DMS 273 (cell line): ENCODE measurements at regions not wholly inside any gene's neighbourhood (a gene's known extent, or its start where the extent isn't known, plus 50 kb on each side); places are given as distances from the start of the nearest gene placed in this dataset.
"Not testable (repeated sequence)": the region's sequence is repeated elsewhere in the genome, so short reads cannot be mapped to it uniquely, and the experiment has no call there.

ENCODE experiments used
- DNase-seq: peaks from one replicate; lab custom pipeline; 2025; ENCODE audit not compliant: unreplicated experiment; lab: John Stamatoyannopoulos, UW

- DNase-seq = no peak
These were observed 197.4 kb upstream of the PRSS16 start for GRCh38 chr6:27049863-27050781.

GRCh38 chr6:27052082-27052730 lies 195.3 kb upstream of the PRSS16 start:
- not testable (repeated sequence) for DNase-seq

- no peak for DNase-seq
These were observed 194.8 kb upstream of the PRSS16 start for GRCh38 chr6:27052731-27053082.

GRCh38 chr6:27053738-27054137 lies 193.8 kb upstream of the PRSS16 start:
- no peak for DNase-seq

- no peak for DNase-seq
These were observed 190.9 kb upstream of the PRSS16 start for GRCh38 chr6:27056615-27057014.

- no peak for DNase-seq
These were observed 187.7 kb upstream of the PRSS16 start for GRCh38 chr6:27059621-27060425.

- DNase-seq = no peak
These were observed 186.1 kb upstream of the PRSS16 start for GRCh38 chr6:27061235-27061993.

- DNase-seq = no peak
These were observed 184.7 kb upstream of the PRSS16 start for GRCh38 chr6:27062755-27063154.

GRCh38 chr6:27065183-27065582 lies 182.3 kb upstream of the PRSS16 start:
- DNase-seq = no peak

GRCh38 chr6:27066381-27066780 lies 181.1 kb upstream of the PRSS16 start:
- no peak for DNase-seq

- no peak for DNase-seq
These were observed 180.7 kb upstream of the PRSS16 start for GRCh38 chr6:27066802-27067201.

GRCh38 chr6:27073441-27073840 lies 174.1 kb upstream of the PRSS16 start:
- DNase-seq = no peak

GRCh38 chr6:27076116-27076515 lies 171.4 kb upstream of the PRSS16 start:
- DNase-seq = no peak

GRCh38 chr6:27078734-27079357 lies 168.7 kb upstream of the PRSS16 start:
- DNase-seq = peak; percentile 89

GRCh38 chr6:27081188-27081587 lies 166.3 kb upstream of the PRSS16 start:
- DNase-seq = no peak

- no peak for DNase-seq
These were observed 165.6 kb upstream of the PRSS16 start for GRCh38 chr6:27081931-27082330.

GRCh38 chr6:27088068-27088467 lies 159.4 kb upstream of the PRSS16 start:
- DNase-seq = no peak

- peak; percentile 89 for DNase-seq
These were observed 155.7 kb upstream of the PRSS16 start for GRCh38 chr6:27091661-27092315.

- DNase-seq = peak; percentile 64
These were observed 155.2 kb upstream of the PRSS16 start for GRCh38 chr6:27092316-27092692.

GRCh38 chr6:27095914-27096313 lies 151.6 kb upstream of the PRSS16 start:
- DNase-seq = no peak
